GM21390 (cell line): ENCODE measurements at regions not wholly inside any gene's neighbourhood (a gene's known extent, or its start where the extent isn't known, plus 50 kb on each side); places are given as distances from the start of the nearest gene placed in this dataset.
"Not testable (repeated sequence)": the region's sequence is repeated elsewhere in the genome, so short reads cannot be mapped to it uniquely, and the experiment has no call there.

Experiments
- ATAC-seq: cut with Tn5 transposase; IDR thresholded peaks from one replicate; pipeline ENCODE4 v1.9.1; 2021; ENCODE audit not compliant: unreplicated experiment

- no peak for ATAC-seq
These were observed 49.9 kb upstream of the CAPRIN1 start for GRCh38 chr11:34001557-34002064.

DNA sequence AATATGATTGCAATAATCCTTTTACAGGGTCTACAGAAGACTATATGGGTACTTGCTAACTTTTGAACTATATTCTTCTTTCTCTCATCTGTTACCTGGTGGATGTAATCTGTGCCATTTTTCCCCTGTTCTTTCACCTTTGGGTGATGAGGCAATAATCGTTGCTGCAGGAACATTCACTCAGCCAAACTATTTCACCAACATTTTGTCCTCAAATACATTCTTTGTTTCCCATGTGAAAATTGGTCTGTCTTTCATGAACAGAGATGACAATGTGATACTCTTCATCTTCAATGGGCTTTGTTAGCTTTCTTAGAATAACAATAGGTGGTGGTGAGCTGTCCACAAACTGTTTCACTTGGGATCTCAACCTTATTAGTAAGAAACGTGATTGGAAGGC, 52.1 kb upstream of the CAPRIN1 start:
- no peak for ATAC-seq

GRCh38 chr11:33997584-33998251, 53.8 kb upstream of the CAPRIN1 start:
- ATAC-seq: no peak

DNA sequence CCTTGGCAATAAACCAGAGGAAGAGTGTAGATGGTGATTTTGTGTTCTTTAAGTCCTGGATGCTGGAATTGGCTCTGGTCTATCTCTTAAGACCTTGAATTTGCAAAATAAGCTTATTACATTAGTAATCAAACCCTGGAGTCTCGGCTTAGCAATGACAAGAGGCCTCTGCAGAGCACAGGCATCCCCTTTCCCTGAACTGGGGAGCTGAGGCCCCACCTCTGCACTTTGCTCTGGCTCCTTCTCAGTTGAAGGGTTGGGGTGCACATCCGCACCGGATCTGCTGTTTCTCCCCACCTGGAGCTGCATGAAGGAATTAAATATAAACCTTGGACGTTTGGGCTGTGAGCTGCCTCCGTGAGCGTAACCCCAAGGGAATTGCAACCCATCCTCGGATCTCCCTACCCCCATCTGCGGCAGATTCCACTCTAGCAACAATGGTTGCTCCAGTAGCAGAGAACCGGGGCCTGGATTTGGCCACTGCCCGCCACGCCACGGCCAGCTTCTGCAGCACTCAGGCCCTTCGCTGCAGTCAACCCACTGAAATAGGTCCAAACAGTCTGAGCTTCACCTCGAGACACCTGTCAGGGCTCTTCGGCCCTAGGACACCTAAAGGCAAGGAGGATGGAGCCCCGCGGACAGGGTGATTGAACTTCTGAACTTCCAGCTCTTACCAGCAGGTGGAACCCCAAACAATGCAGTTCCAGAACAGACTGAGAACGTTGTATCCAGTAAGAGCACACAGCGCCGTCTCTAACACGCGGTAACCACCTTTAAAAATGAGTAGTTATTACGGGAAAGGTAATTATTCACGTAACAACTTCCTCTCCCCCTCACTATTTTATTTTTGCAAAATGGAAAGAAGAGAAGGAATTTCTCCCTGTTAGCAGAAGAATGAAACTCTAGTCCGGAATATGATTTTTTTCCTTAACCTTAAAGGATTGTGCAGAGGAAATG, 54.8 kb upstream of the CAPRIN1 start:
- ATAC-seq: peak; percentile 68

- no peak for ATAC-seq
These were observed 56.6 kb upstream of the CAPRIN1 start for GRCh38 chr11:33994937-33995336.

DNA sequence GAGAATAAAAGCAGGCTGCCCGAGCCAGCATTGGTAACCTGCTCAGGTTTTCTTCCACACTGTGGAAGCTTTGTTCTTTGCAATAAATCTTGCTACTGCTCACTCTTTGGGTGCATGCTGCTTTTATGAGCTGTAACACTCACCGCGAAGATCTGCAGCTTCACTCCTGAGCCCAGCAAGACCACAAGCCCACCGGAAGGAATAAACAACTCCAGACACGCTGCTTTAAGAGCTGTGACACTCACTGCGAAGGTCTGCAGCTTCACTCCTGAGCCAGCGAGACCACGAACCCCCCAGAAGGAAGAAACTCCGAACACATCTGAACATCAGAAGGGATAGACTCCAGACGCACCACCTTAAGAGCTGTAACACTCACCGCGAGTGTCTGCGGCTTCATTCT, 60.4 kb upstream of the CAPRIN1 start:
- ATAC-seq: not testable (repeated sequence)

DNA sequence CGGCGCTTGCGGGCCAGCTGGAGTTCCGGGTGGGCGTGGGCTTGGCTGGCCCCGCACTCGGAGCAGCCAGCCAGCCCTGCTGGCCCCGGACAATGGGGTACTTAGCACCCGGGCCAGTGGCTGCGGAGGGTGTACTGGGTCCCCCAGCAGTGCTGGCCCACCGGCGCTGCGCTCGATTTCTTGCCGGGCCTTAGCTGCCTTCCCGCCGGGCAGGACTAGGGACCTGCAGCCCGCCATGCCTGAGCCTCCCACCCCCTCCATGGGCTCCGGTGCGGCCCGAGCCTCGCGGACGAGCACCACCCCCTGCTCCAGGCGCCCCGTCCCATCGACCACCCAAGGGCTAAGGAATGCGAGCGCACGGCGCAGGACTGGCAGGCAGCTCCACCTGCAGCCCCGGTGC, 61.4 kb upstream of the CAPRIN1 start:
- ATAC-seq: not testable (repeated sequence)

DNA sequence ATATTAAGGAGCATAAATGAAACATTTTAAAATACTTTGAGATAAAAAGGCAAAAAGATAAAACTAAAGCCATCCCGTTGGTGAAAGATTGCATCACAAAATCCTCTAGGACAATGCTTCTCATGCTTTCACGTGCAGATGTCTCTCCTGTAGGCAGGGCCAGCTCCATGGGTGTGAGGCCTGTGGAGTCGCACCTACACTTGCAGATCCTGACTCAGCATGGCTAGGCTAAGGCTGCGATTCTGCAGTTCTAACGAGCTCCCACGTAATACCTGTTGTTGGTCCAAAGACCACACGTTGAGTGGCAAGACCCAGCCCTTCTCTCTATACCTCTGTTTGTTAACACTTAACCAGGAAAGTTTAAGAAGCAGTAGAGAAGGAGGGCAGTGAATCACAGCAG, 62.1 kb upstream of the CAPRIN1 start:
- ATAC-seq: no peak

DNA sequence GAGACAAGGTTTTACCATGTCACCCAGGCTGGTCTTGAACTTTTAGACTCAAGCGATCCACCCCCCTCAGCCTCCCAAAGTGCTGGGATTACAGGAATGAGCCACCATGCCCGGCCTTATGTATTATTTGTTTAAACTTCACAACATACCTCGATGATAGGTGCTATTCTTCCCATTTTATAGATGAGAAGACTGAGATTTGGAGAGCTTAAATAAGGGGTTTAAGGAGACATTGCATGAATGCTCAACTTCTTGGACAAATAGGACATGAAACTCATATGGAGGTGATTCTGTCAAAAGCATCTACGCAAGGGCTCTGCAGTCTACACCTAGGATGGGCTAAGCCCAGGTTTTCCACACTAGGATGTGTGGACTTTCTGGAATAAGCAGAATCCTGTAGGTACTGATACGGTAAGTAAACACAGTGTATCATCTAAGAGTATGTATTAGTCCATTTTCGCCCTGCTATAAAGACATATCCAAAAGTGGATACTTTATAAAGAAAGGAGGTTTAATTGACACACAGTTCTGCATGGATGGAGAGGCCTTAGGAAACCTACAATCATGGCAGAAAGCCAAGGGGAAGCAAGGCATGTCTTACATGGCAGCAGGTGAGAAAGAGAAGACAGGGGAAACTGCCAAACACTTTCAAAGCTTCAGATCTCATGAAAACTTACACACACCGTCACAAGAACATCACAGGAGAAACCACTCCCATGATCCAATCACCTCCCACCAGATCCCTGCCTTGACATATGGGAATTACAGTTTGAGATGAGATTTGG, 62.8 kb upstream of the CAPRIN1 start:
- no peak for ATAC-seq

GRCh38 chr11:33987975-33988580, 63.5 kb upstream of the CAPRIN1 start:
- no peak for ATAC-seq

DNA sequence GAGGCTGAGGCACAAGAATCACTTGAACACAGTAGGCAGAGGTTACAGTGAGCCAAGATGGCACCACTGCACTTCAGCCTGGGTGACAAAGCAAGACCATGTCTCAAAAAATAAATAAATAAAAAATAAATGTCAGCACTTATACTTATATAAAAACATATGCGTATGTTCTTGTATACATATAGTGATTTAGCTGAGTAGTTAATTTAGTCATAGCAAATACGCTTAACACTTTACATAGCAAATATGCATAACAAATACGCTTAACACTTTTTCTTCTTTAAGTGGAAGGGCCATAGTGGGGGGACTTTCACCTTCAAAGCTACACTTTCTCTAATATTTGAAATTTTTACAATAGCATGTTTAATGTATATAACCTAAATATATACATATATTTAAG, 64.0 kb upstream of the CAPRIN1 start:
- no peak for ATAC-seq

DNA sequence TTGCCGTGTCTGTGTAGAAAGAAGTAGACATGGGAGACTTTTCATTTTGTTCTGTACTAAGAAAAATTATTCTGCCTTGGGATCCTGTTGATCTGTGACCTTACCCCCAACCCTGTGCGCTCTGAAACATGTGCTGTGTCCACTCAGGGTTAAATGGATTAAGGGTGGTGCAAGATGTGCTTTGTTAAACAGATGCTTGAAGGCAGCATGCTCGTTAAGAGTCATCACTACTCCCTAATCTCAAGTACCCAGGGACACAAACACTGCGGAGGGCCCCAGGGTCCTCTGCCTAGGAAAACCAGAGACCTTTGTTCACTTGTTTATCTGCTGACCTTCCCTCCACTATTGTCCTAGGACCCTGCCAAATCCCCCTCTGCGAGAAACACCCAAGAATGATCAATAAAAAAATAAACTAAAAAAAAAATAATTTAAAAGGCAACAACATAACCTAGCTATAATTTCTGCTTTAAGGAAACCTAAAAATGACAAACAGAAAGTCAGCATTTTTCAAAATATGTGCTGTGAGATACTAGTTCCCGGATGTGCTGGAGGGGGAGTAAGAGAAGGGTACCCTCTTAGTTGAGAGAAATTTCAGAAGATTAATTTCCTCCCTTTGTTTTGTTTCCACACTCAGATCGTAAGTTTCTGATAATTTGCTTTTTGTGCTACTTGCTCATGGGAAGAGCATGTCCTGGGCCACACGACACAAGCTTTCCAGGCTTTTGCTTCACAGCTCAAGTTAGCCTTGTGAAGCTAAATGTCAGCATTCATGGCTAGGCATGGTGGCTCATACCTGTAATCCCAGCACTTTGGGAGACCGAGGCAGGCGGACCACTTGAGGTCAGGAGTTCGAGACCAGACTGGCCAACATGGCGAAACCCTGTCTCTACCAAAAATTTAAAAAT, 64.7 kb upstream of the CAPRIN1 start:
- not testable (repeated sequence) for ATAC-seq

GRCh38 chr11:33984682-33985389, 66.7 kb upstream of the CAPRIN1 start:
- no peak for ATAC-seq

GRCh38 chr11:33982661-33983060, 68.9 kb upstream of the CAPRIN1 start:
- no peak for ATAC-seq

DNA sequence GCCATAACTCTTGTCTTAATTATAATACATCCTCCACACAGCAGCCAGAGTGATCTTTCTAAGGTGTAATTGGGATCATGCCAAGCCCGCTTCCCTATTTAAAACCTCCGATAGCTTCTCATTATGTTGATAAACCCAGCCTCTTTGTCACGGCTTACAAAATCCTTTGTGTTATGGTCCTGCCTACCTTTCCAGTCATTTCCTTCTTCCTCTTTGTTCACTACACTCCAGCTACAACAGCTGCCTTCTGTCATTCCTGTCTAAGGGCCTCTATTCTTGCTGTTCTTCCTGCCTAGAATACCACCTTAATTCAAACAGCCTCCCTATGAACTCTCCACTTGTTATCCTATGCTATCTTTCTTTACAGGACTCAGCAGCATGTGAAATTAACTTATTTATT, 70.6 kb upstream of the CAPRIN1 start:
- no peak for ATAC-seq

DNA sequence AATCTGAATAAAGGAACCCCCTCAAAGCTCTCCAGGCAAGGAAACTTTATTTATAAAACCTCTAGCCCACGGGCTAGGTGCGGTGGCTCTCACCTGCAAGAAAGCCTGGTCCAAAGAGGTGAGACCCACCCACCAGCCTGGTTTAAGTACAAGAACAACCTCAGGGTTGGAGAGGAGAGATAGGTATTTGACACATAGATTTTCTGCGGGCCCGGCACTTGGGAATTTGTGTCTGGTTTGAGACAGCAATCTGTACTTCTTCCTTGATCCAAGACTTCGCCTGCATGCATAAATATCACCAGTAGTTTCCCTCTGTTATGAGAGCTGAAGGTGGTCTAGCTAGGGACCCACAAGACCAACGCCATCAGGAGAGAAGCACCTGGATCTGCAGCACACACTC, 73.2 kb upstream of the CAPRIN1 start:
- no peak for ATAC-seq

DNA sequence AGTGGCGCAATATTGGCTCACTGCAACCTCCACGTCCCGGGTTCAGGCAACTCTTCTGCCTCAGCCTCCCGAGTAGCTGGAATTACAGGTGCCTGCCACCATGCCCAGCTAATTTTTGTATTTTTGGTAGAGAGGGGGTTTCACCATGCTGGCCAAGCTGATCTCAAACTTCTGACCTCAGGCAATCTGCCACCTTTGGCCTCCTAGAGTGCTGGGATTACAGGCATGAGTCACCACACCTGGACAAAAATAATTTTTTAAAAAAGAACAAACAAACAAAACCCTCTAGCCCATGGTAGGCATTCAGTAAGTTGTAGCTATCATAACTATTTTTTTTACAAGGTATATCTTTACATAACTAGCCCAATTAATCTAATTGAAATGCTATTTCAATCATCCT, 73.9 kb upstream of the CAPRIN1 start:
- ATAC-seq: no peak

DNA sequence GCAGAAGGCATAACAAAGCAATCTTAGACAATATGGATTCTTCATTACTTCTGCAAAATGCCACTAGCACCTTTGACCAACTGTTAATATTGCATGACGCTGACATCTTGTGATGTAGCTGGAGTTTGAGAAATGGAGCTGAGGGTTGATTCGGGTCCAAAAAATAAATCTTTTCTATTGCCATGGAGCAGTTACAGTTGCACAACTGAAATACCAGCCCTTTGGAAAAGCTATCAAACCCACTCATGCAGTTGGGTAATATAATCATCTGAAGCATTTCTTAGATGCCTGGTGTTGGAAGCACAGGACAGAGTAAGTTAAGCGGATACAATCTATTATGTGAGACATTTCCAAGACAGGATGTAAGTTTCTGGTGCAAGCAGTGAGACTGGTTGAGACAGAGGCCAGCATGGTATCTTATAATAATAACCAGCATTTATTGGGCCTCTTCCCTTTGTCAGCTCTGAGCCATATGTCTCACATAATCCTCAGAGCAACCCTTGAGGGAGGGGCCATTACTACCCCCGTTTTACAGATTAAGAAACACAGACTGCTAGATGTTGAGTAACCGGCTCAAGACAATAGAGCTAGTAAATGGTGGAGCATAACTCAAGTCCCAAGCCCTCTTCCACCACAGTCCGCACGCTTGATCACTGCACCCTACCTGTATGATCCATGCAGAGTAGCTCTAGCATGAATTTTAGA, 74.9 kb upstream of the CAPRIN1 start:
- ATAC-seq: no peak

- no peak for ATAC-seq
These were observed 76.7 kb upstream of the CAPRIN1 start for GRCh38 chr11:33974804-33975203.
